Lower leg skin (tissue), 3 donors: ENCODE measurements at regions not wholly inside any gene's neighbourhood (a gene's known extent, or its start where the extent isn't known, plus 50 kb on each side); places are given as distances from the start of the nearest gene placed in this dataset.

Experiments
- POLR2A ChIP-seq, 2 donors: fragments of 450-650 bp; IDR thresholded peaks; one replicate each; pipeline ENCODE4 v1.6.1; 2016 to 2017; ENCODE audit warnings: antibody characterized with exemption in 2 of 2, mild to moderate bottlenecking in 1 of 2, moderate library complexity in 1 of 2
- TF ChIP-seq, protein P1 (sequence below), 3 donors: fragments of 450-650 bp; IDR thresholded peaks; one replicate each; pipeline ENCODE4 v1.5.1; 2016; ENCODE audit warnings: antibody characterized with exemption in 3 of 3, mild to moderate bottlenecking in 3 of 3, moderate library complexity in 2 of 3

DNA sequence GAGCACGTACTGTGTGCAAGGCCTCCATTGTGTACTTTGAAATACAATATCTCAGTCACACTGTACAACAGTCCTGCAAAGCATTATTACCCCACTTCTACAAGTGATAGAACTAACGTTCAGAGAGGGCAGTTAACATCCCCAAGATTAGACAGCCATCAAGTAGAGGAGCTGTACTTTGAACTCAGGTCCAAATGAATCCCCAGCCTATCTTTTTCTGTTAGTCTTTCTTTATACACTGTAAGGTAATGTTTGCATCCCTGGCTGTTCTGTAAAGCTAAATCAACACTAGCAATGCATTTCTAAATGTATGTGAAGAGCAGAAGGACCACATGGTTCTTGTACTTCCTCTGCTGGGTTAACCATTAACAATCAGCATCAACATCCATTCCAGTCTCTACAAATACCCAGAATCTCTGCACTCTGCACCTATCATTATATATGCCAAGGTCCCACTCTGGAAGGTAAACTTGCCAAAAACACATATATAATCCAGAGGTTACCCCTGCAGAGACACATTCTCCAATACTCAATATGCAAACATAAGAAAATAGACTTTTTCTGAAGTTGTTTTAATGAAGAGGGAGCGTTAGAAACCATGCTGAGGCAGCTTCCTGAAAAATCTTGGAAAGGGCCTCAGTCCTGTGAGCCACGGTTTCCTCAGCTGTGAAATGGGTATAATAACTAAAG is 182.3 kb downstream of the MZT1 start:
- TF ChIP-seq, protein P1, sequence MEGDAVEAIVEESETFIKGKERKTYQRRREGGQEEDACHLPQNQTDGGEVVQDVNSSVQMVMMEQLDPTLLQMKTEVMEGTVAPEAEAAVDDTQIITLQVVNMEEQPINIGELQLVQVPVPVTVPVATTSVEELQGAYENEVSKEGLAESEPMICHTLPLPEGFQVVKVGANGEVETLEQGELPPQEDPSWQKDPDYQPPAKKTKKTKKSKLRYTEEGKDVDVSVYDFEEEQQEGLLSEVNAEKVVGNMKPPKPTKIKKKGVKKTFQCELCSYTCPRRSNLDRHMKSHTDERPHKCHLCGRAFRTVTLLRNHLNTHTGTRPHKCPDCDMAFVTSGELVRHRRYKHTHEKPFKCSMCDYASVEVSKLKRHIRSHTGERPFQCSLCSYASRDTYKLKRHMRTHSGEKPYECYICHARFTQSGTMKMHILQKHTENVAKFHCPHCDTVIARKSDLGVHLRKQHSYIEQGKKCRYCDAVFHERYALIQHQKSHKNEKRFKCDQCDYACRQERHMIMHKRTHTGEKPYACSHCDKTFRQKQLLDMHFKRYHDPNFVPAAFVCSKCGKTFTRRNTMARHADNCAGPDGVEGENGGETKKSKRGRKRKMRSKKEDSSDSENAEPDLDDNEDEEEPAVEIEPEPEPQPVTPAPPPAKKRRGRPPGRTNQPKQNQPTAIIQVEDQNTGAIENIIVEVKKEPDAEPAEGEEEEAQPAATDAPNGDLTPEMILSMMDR (IDR thresholded peaks at IDR 0.05), result no peak
- TF ChIP-seq POLR2A (IDR thresholded peaks at IDR 0.05), result no peak
